HepG2 (cell line): ENCODE measurements at regions not wholly inside any gene's neighbourhood (a gene's known extent, or its start where the extent isn't known, plus 50 kb on each side); places are given as distances from the start of the nearest gene placed in this dataset.

ENCODE experiments used
- ARNT2 ChIP-seq: sonication (generic); formaldehyde crosslinking; IDR thresholded peaks from 2 replicates; pipeline ENCODE4 v1.8.0; 2022; ENCODE audit warnings: mild to moderate bottlenecking, low read depth, missing genetic modification reagents, moderate library complexity
- FOSL2 ChIP-seq: sonication (generic); formaldehyde crosslinking; IDR thresholded peaks from 2 replicates; pipeline ENCODE4 v1.4.0; 2020; ENCODE audit warnings: missing genetic modification reagents
- FOXJ3 ChIP-seq: sonication (generic); formaldehyde crosslinking; IDR thresholded peaks from 2 replicates; pipeline ENCODE4 v1.4.0; 2020; ENCODE audit warnings: missing genetic modification reagents, mild to moderate bottlenecking, borderline replicate concordance
- ISL2 ChIP-seq: sonication (generic); formaldehyde crosslinking; IDR thresholded peaks from 2 replicates; pipeline ENCODE4 v1.5.0; 2020; ENCODE audit warnings: missing genetic modification reagents
- JUN ChIP-seq: sonication (generic); formaldehyde crosslinking; IDR thresholded peaks from 2 replicates; pipeline ENCODE4 v1.4.0; 2020; ENCODE audit warnings: mild to moderate bottlenecking, missing genetic modification reagents
- NCOA2 ChIP-seq: sonication (generic); formaldehyde crosslinking; IDR thresholded peaks from 2 replicates; pipeline ENCODE4 v1.8.0; 2022; ENCODE audit warnings: inconsistent platforms
- RARA ChIP-seq: IDR thresholded peaks from 2 replicates; pipeline ENCODE4 v1.6.1; 2016; ENCODE audit warnings: missing genetic modification reagents, missing compliant biosample characterization
- RFX3 ChIP-seq: IDR thresholded peaks from 2 replicates; pipeline ENCODE4 v1.6.1; 2016; ENCODE audit warnings: missing biosample characterization, missing genetic modification reagents
- SALL1 ChIP-seq: sonication (generic); formaldehyde crosslinking; IDR thresholded peaks from 2 replicates; pipeline ENCODE4 v1.8.0; 2022; ENCODE audit warnings: mild to moderate bottlenecking, missing genetic modification reagents
- SOX13 ChIP-seq, 3 experiments: fragments of 450-650 bp in 1 of 3; sonication (generic) in 1 of 3; formaldehyde crosslinking in 1 of 3; IDR thresholded peaks in 2 of 3; conservative IDR thresholded peaks in 1 of 3; 2 replicates each; pipeline versions ENCODE4 v1.5.0 to v1.6.1; 2016 to 2020; ENCODE audit warnings: antibody characterized with exemption in 1 of 3, mild to moderate bottlenecking in 1 of 3, missing compliant biosample characterization in 1 of 3, missing genetic modification reagents in 1 of 3, moderate library complexity in 1 of 3
- SOX5 ChIP-seq: IDR thresholded peaks from 2 replicates; pipeline ENCODE4 v1.6.1; 2016; ENCODE audit warnings: borderline replicate concordance
- SOX6 ChIP-seq, 2 experiments: fragments of 450-650 bp in 1 of 2; sonication (generic) in 1 of 2; formaldehyde crosslinking in 1 of 2; IDR thresholded peaks; 2 replicates each; pipeline versions ENCODE4 v1.4.0 to v1.6.1; 2017 to 2020; ENCODE audit warnings: antibody characterized with exemption in 1 of 2, mild to moderate bottlenecking in 1 of 2, missing genetic modification reagents in 1 of 2
- TBX2 ChIP-seq: sonication (generic); formaldehyde crosslinking; IDR thresholded peaks from 2 replicates; pipeline ENCODE4 v1.5.0; 2020; ENCODE audit warnings: missing genetic modification reagents, mild to moderate bottlenecking, borderline replicate concordance
- ZNF10 ChIP-seq: sonication (generic); formaldehyde crosslinking; IDR thresholded peaks from 2 replicates; pipeline ENCODE4 v1.4.0; 2020; ENCODE audit warnings: mild to moderate bottlenecking, low read depth, missing genetic modification reagents, borderline replicate concordance
- ZNF362 ChIP-seq: sonication (generic); formaldehyde crosslinking; IDR thresholded peaks from 2 replicates; pipeline ENCODE4 v1.4.0; 2020; ENCODE audit warnings: missing genetic modification reagents, mild to moderate bottlenecking, borderline replicate concordance
- ZUFSP ChIP-seq: sonication (generic); formaldehyde crosslinking; IDR thresholded peaks from 2 replicates; pipeline ENCODE4 v1.9.0; 2021; ENCODE audit warnings: missing genetic modification reagents, mild to moderate bottlenecking, borderline replicate concordance
- ZZZ3 ChIP-seq: sonication (generic); formaldehyde crosslinking; IDR thresholded peaks from 2 replicates; pipeline ENCODE4 v1.4.0; 2020; ENCODE audit warnings: missing genetic modification reagents, mild to moderate bottlenecking, borderline replicate concordance
- TF ChIP-seq, protein P1 (sequence below): IDR thresholded peaks from 2 replicates; pipeline ENCODE4 v1.6.1; 2016
- TF ChIP-seq, protein P2 (sequence below), 2 experiments: fragments of 450-650 bp in 1 of 2; sonication (generic) in 1 of 2; formaldehyde crosslinking; IDR thresholded peaks; 2 replicates each; pipeline versions ENCODE4 v1.5.0 to v1.8.0; 2020 to 2022; ENCODE audit warnings: mild to moderate bottlenecking in 1 of 2, missing genetic modification reagents in 1 of 2
- TF ChIP-seq, protein P3 (sequence below): IDR thresholded peaks from 2 replicates; pipeline ENCODE4 v1.6.1; 2012; ENCODE audit warnings: low read depth, low read length, improper control_type of control experiment

GRCh38 chr14:89493877-89494634, 77.0 kb upstream of the FOXN3 start (continued):
- TF ChIP-seq ZUFSP (no peak), FOSL2 (peak; percentile 20; the same call in 1 of the 2 replicates), SOX6 (IDR thresholded peaks at IDR 0.05) (no peak), SOX6 (CRISPR knock-in tag; IDR thresholded peaks at IDR 0.05) (peak; percentile 90), TBX2 (CRISPR knock-in tag) (no peak), SALL1 (CRISPR knock-in tag) (peak; percentile 35; the same call in 1 of the 2 replicates), ZZZ3 (CRISPR knock-in tag) (no peak), SOX5 (CRISPR knock-in tag) (peak; percentile 79), FOXJ3 (CRISPR knock-in tag) (peak; percentile 21; the same call in 1 of the 2 replicates), RFX3 (peak; percentile 77), ARNT2 (CRISPR knock-in tag) (no peak), ZNF362 (CRISPR knock-in tag) (peak; percentile 92), NCOA2 (CRISPR knock-in tag) (peak; percentile 52), ISL2 (CRISPR knock-in tag) (0 out of 2 replicates have a peak, but pooled peaks have one; percentile 30), SOX13 (IDR thresholded peaks at IDR 0.05) (peak; percentile 41; the same call in 1 of the 2 replicates), SOX13 (CRISPR knock-in tag; conservative IDR thresholded peaks at IDR 0.05 in 1 of 2, IDR thresholded peaks at IDR 0.05 in 1 of 2) (peak in 1 of 2 experiments; percentile 83; a peak in 2 of 4 replicates), JUN (CRISPR knock-in tag) (no peak), RARA (CRISPR knock-in tag) (peak; percentile 47), ZNF10 (no peak)
- TF ChIP-seq, protein P1, sequence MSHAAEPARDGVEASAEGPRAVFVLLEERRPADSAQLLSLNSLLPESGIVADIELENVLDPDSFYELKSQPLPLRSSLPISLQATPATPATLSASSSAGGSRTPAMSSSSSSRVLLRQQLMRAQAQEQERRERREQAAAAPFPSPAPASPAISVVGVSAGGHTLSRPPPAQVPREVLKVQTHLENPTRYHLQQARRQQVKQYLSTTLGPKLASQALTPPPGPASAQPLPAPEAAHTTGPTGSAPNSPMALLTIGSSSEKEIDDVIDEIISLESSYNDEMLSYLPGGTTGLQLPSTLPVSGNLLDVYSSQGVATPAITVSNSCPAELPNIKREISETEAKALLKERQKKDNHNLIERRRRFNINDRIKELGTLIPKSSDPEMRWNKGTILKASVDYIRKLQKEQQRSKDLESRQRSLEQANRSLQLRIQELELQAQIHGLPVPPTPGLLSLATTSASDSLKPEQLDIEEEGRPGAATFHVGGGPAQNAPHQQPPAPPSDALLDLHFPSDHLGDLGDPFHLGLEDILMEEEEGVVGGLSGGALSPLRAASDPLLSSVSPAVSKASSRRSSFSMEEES (CRISPR knock-in tag) = no peak
- TF ChIP-seq, protein P2, sequence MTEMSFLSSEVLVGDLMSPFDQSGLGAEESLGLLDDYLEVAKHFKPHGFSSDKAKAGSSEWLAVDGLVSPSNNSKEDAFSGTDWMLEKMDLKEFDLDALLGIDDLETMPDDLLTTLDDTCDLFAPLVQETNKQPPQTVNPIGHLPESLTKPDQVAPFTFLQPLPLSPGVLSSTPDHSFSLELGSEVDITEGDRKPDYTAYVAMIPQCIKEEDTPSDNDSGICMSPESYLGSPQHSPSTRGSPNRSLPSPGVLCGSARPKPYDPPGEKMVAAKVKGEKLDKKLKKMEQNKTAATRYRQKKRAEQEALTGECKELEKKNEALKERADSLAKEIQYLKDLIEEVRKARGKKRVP (CRISPR knock-in tag; IDR thresholded peaks at IDR 0.05) = 0 out of 4 replicates have a peak, but pooled peaks of 1 of the 2 experiments have one; percentile 19
- TF ChIP-seq, protein P3, sequence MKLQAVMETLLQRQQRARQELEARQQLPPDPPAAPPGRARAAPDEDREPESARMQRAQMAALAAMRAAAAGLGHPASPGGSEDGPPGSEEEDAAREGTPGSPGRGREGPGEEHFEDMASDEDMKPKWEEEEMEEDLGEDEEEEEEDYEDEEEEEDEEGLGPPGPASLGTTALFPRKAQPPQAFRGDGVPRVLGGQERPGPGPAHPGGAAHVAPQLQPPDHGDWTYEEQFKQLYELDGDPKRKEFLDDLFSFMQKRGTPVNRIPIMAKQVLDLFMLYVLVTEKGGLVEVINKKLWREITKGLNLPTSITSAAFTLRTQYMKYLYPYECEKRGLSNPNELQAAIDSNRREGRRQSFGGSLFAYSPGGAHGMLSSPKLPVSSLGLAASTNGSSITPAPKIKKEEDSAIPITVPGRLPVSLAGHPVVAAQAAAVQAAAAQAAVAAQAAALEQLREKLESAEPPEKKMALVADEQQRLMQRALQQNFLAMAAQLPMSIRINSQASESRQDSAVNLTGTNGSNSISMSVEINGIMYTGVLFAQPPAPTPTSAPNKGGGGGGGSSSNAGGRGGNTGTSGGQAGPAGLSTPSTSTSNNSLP = peak; percentile 56
